K562 (cell line): ENCODE measurements at regions not wholly inside any gene's neighbourhood (a gene's known extent, or its start where the extent isn't known, plus 50 kb on each side); places are given as distances from the start of the nearest gene placed in this dataset.

ENCODE experiments used
- ATAC-seq: fragments of 200-7000 bp; cut with Tn5 transposase; 3 replicates; pipeline ENCODE4 v1.9.1; 2020; ENCODE audit warnings: moderate library complexity
- BruUV-seq: library from RNA; stranded (reverse); fragments of 400-500 nt; replicated peaks from 2 replicates; lab custom pipeline; 2021; lab: Mats Ljungman, UMichigan
- CTCF ChIA-PET: fragments of 300-600 bp; formaldehyde crosslinking; extraction: SDS; loops from one replicate; lab custom pipeline; 2021; ENCODE audit warnings: low intra/inter-chr PET ratio; lab: Yijun Ruan, JAX
- POLR2A ChIA-PET: fragments of 300-600, 350-650 bp; sonication (Branson Sonifier 250); formaldehyde crosslinking; extraction: SDS; loops from one replicate; lab custom pipeline; 2021; ENCODE audit warnings: antibody characterized with exemption, inconsistent platforms; lab: Yijun Ruan, JAX
- DNase-seq, 4 experiments: peaks; one replicate each; pipeline versions ENCODE4 v3.0.0 to v3.0.0-alpha.2; 2011 to 2018; ENCODE audit warnings: low spot score in 3 of 4, mixed read lengths in 3 of 4; ENCODE audit errors: extremely low read depth in 1 of 4
- FAIRE-seq: peaks from 2 replicates; lab custom pipeline; 2011; peaks lifted over from hg19 to GRCh38; lab: Jason Lieb, UNC
- H2AFZ ChIP-seq: 2 replicates; pipeline ENCODE4 v1.6.0; 2011; ENCODE audit warnings: low read depth, low read length, control low read depth, inconsistent platforms
- H3K27ac ChIP-seq: fragments of 200-600 bp; 3 replicates; pipeline ENCODE4 v1.8.0; 2011; ENCODE audit warnings: low read depth, mild to moderate bottlenecking, control low read depth, inconsistent platforms, low read length, moderate library complexity, mixed read lengths; ENCODE audit errors: extremely low read depth
- H3K27me3 ChIP-seq, 2 experiments: fragments of 300-600 bp in 1 of 2; 2 replicates in 1 of 2; 3 replicates in 1 of 2; pipeline versions ENCODE4 v1.6.0 to v1.8.0; 2011; ENCODE audit warnings: inconsistent platforms in 2 of 2, low read length in 2 of 2, mild to moderate bottlenecking in 1 of 2, mixed read lengths in 1 of 2, moderate library complexity in 1 of 2; ENCODE audit not compliant: control insufficient read depth in 2 of 2, insufficient read depth in 2 of 2
- H3K36me3 ChIP-seq: fragments of 300-600 bp; 3 replicates; pipeline ENCODE4 v1.8.0; 2011; ENCODE audit warnings: mild to moderate bottlenecking, low read length, inconsistent platforms; ENCODE audit not compliant: control insufficient read depth, insufficient read depth
- H3K4me1 ChIP-seq, 2 experiments: fragments of 200-600 bp in 1 of 2; replicated peaks in 1 of 2; 2 replicates in 1 of 2; 3 replicates in 1 of 2; pipeline versions ENCODE4 v1.5.1 to v1.8.0; 2011; ENCODE audit warnings: inconsistent platforms in 2 of 2, low read length in 2 of 2, mild to moderate bottlenecking in 1 of 2, mixed read lengths in 1 of 2, moderate library complexity in 1 of 2; ENCODE audit not compliant: control insufficient read depth in 2 of 2, insufficient read depth in 2 of 2
- H3K4me2 ChIP-seq: 2 replicates; pipeline ENCODE4 v1.6.1; 2011; ENCODE audit warnings: low read length, control low read depth, inconsistent platforms, mixed read lengths; ENCODE audit not compliant: insufficient read depth
- H3K4me3 ChIP-seq: fragments of 200-600 bp; sonication (generic), shearing (Covaris generic); 2 replicates; pipeline ENCODE4 v1.5.1; 2016; ENCODE audit warnings: control low read depth, inconsistent platforms
- H3K79me2 ChIP-seq: fragments of 200-600 bp; 3 replicates; pipeline ENCODE4 v1.8.0; 2011; ENCODE audit warnings: low read length, inconsistent platforms; ENCODE audit not compliant: control insufficient read depth, insufficient read depth
- H3K9ac ChIP-seq, 2 experiments: 2 replicates each; pipeline versions ENCODE4 v1.6.0 to v1.6.1; 2011; ENCODE audit warnings: low read depth in 2 of 2, low read length in 2 of 2, control low read depth in 1 of 2, inconsistent platforms in 1 of 2, mild to moderate bottlenecking in 1 of 2, mixed read lengths in 1 of 2; ENCODE audit not compliant: insufficient read depth in 1 of 2
- H3K9me1 ChIP-seq: one replicate; pipeline ENCODE4 v1.6.0; 2011; ENCODE audit warnings: inconsistent platforms, mild to moderate bottlenecking, low read length, moderate library complexity; ENCODE audit not compliant: control insufficient read depth, insufficient read depth
- H3K9me3 ChIP-seq: replicated peaks from 2 replicates; pipeline ENCODE4 v1.5.1; 2011; ENCODE audit warnings: low read depth, low read length, inconsistent platforms; ENCODE audit not compliant: control insufficient read depth, insufficient read depth
- H4K20me1 ChIP-seq: replicated peaks from 2 replicates; pipeline ENCODE4 v1.6.1; 2011; ENCODE audit warnings: low read length, inconsistent platforms, mixed read lengths; ENCODE audit not compliant: control insufficient read depth, insufficient read depth
- CBX3 ChIP-seq, 2 experiments: IDR thresholded peaks; 1 replicate in 1 of 2; 2 replicates in 1 of 2; pipeline ENCODE4 v1.6.1; 2012; ENCODE audit warnings: inconsistent platforms in 2 of 2, low read length in 2 of 2, borderline replicate concordance in 1 of 2, control low read depth in 1 of 2
- DACH1 ChIP-seq: fragments of 450-650 bp; IDR thresholded peaks from 2 replicates; pipeline ENCODE4 v1.6.1; 2018; ENCODE audit not compliant: partially characterized antibody
- HDAC2 ChIP-seq: fragments of 450-650 bp; IDR thresholded peaks from 2 replicates; pipeline ENCODE4 v1.6.1; 2016; ENCODE audit warnings: mild to moderate bottlenecking
- KDM1A ChIP-seq, 2 experiments: fragments of 450-650 bp; IDR thresholded peaks; 2 replicates each; pipeline ENCODE4 v1.6.1; 2016; ENCODE audit warnings: mild to moderate bottlenecking in 2 of 2
- PPARD ChIP-seq: fragments of 250-450 bp; sonication (Bioruptor Pico); IDR thresholded peaks from 2 replicates; pipeline ENCODE4 v1.8.0; 2022; ENCODE audit warnings: inconsistent platforms, mild to moderate bottlenecking, moderate library complexity
- RBM15 ChIP-seq: fragments of 200-400 bp; formaldehyde crosslinking; IDR thresholded peaks from 2 replicates; pipeline ENCODE4 v1.6.1; 2018; ENCODE audit warnings: mild to moderate bottlenecking, low read length, moderate library complexity; ENCODE audit not compliant: insufficient read depth
- SMARCA5 ChIP-seq: fragments of 450-650 bp; IDR thresholded peaks from 2 replicates; pipeline ENCODE4 v1.6.1; 2016
- TAL1 ChIP-seq: fragments of 450-650 bp; IDR thresholded peaks from 2 replicates; pipeline ENCODE4 v1.6.1; 2016; ENCODE audit warnings: mild to moderate bottlenecking
- TGIF2 ChIP-seq: sonication (generic); formaldehyde crosslinking; IDR thresholded peaks from 2 replicates; pipeline ENCODE4 v1.8.1; 2022; ENCODE audit warnings: mild to moderate bottlenecking, missing genetic modification reagents, moderate library complexity
- ZBTB7A ChIP-seq: IDR thresholded peaks from 2 replicates; pipeline ENCODE4 v1.6.1; 2011; ENCODE audit warnings: low read depth, mild to moderate bottlenecking, low read length, moderate library complexity, borderline replicate concordance; ENCODE audit not compliant: control insufficient read depth
- ZEB2 ChIP-seq: fragments of 450-650 bp; IDR thresholded peaks from 2 replicates; pipeline ENCODE4 v1.6.1; 2016
- ZNF507 ChIP-seq: conservative IDR thresholded peaks from 2 replicates; pipeline ENCODE4 v1.6.1; 2017; ENCODE audit warnings: missing genetic modification characterization, missing compliant biosample characterization
- ZNF699 ChIP-seq: fragments of 250-450 bp; sonication (Bioruptor Pico); IDR thresholded peaks from 2 replicates; pipeline ENCODE4 v1.8.0; 2021; ENCODE audit warnings: mild to moderate bottlenecking, moderate library complexity; ENCODE audit not compliant: insufficient replicate concordance
- in situ Hi-C: fragments of 300-500 bp; cut with MboI; formaldehyde crosslinking; loops from 4 replicates; pipeline ENCODE4 v1.15.0; 2018; ENCODE audit warnings: inconsistent platforms, mixed read lengths
- intact Hi-C: fragments of 100-400 bp; cut with micrococcal nuclease; formaldehyde crosslinking; loops from 2 replicates; pipeline ENCODE4 v1.14.2; 2022
- TF ChIP-seq, protein P1 (sequence below): fragments of 250-450 bp; sonication (Bioruptor Pico); IDR thresholded peaks from 2 replicates; pipeline ENCODE4 v1.9.0; 2021; ENCODE audit warnings: mild to moderate bottlenecking, inconsistent platforms
- TF ChIP-seq, protein P2 (sequence below): fragments of 250-450 bp; sonication (Bioruptor Pico); IDR thresholded peaks from 2 replicates; pipeline ENCODE4 v1.5.0; 2020; ENCODE audit warnings: mild to moderate bottlenecking
- TF ChIP-seq, protein P3 (sequence below), 2 experiments: fragments of 450-650 bp in 1 of 2; sonication (generic) in 1 of 2; formaldehyde crosslinking; conservative IDR thresholded peaks; 2 replicates each; pipeline versions ENCODE4 v1.4.0 to v1.8.1; 2020 to 2022; ENCODE audit warnings: mild to moderate bottlenecking in 1 of 2, missing genetic modification reagents in 1 of 2

DNA sequence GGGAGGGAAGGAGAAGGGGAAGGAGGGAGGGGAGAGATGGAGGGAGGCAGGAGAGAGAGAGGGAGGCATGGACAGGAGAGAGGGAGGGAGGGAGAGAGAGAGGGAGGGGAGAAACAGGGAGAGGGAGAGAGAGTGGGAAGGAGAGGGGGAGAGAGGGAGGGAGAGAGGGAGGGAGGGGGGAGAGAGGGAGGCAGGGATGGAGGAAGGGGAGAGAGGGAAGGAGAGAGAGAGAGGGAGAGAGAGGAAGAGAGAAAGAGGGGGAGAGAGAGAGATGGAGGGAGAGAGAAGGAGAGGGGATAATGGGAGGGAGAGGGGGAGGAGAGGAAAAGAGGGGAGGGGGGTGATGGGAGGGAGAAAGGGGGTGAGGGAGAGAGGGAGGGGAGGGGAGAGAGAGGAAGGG lies 86.8 kb upstream of the VSTM2B start:
- intact Hi-C loops (no loop called here), in situ Hi-C loops (no loop called here)
- no peak overlapping the region for H3K4me3 ChIP-seq
- POLR2A ChIA-PET: no interaction called here
- DNase-seq (no peak), ATAC-seq (no peak), FAIRE-seq (no peak)
- no peaks in the 10 kb centered on the region; a peak in 1 of 5 replicates for H3K27me3 ChIP-seq
- no peak overlapping the region for H3K27ac ChIP-seq
- no peaks in the 10 kb centered on the region for H3K9me1 ChIP-seq
- H3K9ac ChIP-seq: no peak overlapping the region
- no peaks in the 10 kb centered on the region; the same call in 1 of the 2 replicates for H4K20me1 ChIP-seq
- H3K79me2 ChIP-seq: no peaks in the 10 kb centered on the region
- TF ChIP-seq ZBTB7A (no peak), TAL1 (no peak), RBM15 (no peak), PPARD (CRISPR knock-in tag) (no peak), KDM1A (IDR thresholded peaks at IDR 0.05) (no peak), ZEB2 (no peak), HDAC2 (no peak), ZNF699 (no peak), SMARCA5 (no peak), ZNF507 (no peak), TGIF2 (CRISPR knock-in tag) (no peak), DACH1 (no peak), CBX3 (IDR thresholded peaks at IDR 0.05; ENCODE audit: borderline replicate concordance in 1 of 2, low read length in 2 of 2) (no peak)
- TF ChIP-seq, protein P1, sequence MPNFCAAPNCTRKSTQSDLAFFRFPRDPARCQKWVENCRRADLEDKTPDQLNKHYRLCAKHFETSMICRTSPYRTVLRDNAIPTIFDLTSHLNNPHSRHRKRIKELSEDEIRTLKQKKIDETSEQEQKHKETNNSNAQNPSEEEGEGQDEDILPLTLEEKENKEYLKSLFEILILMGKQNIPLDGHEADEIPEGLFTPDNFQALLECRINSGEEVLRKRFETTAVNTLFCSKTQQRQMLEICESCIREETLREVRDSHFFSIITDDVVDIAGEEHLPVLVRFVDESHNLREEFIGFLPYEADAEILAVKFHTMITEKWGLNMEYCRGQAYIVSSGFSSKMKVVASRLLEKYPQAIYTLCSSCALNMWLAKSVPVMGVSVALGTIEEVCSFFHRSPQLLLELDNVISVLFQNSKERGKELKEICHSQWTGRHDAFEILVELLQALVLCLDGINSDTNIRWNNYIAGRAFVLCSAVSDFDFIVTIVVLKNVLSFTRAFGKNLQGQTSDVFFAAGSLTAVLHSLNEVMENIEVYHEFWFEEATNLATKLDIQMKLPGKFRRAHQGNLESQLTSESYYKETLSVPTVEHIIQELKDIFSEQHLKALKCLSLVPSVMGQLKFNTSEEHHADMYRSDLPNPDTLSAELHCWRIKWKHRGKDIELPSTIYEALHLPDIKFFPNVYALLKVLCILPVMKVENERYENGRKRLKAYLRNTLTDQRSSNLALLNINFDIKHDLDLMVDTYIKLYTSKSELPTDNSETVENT (CRISPR knock-in tag): no peak
- TF ChIP-seq, protein P2, sequence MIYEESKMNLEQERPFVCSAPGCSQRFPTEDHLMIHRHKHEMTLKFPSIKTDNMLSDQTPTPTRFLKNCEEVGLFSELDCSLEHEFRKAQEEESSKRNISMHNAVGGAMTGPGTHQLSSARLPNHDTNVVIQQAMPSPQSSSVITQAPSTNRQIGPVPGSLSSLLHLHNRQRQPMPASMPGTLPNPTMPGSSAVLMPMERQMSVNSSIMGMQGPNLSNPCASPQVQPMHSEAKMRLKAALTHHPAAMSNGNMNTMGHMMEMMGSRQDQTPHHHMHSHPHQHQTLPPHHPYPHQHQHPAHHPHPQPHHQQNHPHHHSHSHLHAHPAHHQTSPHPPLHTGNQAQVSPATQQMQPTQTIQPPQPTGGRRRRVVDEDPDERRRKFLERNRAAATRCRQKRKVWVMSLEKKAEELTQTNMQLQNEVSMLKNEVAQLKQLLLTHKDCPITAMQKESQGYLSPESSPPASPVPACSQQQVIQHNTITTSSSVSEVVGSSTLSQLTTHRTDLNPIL: no peak
- TF ChIP-seq, protein P3, sequence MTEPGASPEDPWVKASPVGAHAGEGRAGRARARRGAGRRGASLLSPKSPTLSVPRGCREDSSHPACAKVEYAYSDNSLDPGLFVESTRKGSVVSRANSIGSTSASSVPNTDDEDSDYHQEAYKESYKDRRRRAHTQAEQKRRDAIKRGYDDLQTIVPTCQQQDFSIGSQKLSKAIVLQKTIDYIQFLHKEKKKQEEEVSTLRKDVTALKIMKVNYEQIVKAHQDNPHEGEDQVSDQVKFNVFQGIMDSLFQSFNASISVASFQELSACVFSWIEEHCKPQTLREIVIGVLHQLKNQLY (CRISPR knock-in tag; conservative IDR thresholded peaks at IDR 0.05): no peak
- BruUV-seq: no TSS peak
- no peaks in the 10 kb centered on the region for H3K9me3 ChIP-seq
- no peak overlapping the region for H3K4me2 ChIP-seq
- no peak overlapping the region for H2AFZ ChIP-seq
- CTCF ChIA-PET: no interaction called here
- H3K36me3 ChIP-seq: no peaks in the 10 kb centered on the region
- no peaks in the 10 kb centered on the region for H3K4me1 ChIP-seq
